HEK293 (cell line): ENCODE measurements at regions not wholly inside any gene's neighbourhood (a gene's known extent, or its start where the extent isn't known, plus 50 kb on each side); places are given as distances from the start of the nearest gene placed in this dataset.

Experiments
- CTCF ChIA-PET: fragments of 350-600 bp; formaldehyde crosslinking; extraction: SDS; loops from one replicate; lab custom pipeline; 2021; ENCODE audit warnings: antibody characterized with exemption; lab: Yijun Ruan, JAX
- POLR2A ChIA-PET: fragments of 300-600 bp; formaldehyde crosslinking; extraction: SDS; loops from one replicate; lab custom pipeline; 2020; ENCODE audit warnings: antibody characterized with exemption, inconsistent platforms; lab: Yijun Ruan, JAX
- H3K27ac ChIP-seq: fragments of 200-500 bp; sonication (Bioruptor generic); 2 replicates; pipeline ENCODE4 v1.5.1; 2014; ENCODE audit warnings: low read depth, low read length, control low read depth, inconsistent platforms; ENCODE audit errors: extremely low read depth
- H3K36me3 ChIP-seq, 2 experiments: fragments of 200-500 bp in 1 of 2; sonication (Bioruptor generic) in 1 of 2; 1 replicate in 1 of 2; 2 replicates in 1 of 2; pipeline ENCODE4 v1.5.1; 2014 to 2017; ENCODE audit warnings: inconsistent platforms in 2 of 2, low read length in 2 of 2; ENCODE audit not compliant: control insufficient read depth in 2 of 2, insufficient read depth in 1 of 2
- H3K4me1 ChIP-seq: fragments of 200-500 bp; sonication (Bioruptor generic); 2 replicates; pipeline ENCODE4 v1.5.1; 2014; ENCODE audit warnings: mild to moderate bottlenecking, low read length, inconsistent platforms; ENCODE audit not compliant: control insufficient read depth, insufficient read depth
- H3K4me3 ChIP-seq: 2 replicates; pipeline ENCODE4 v1.5.1; 2011; ENCODE audit warnings: low read depth, mild to moderate bottlenecking, control low read depth, low read length, moderate library complexity
- H3K9me3 ChIP-seq: fragments of 200-500 bp; sonication (Bioruptor generic); 2 replicates; pipeline ENCODE4 v1.5.1; 2014; ENCODE audit warnings: low read depth, low read length, inconsistent platforms; ENCODE audit not compliant: control insufficient read depth, insufficient read depth
- FEZF1 ChIP-seq: fragments of 450-650 bp; formaldehyde crosslinking; IDR thresholded peaks from 2 replicates; pipeline ENCODE4 v1.5.1; 2016; ENCODE audit warnings: missing biosample characterization, missing genetic modification characterization
- KLF8 ChIP-seq: fragments of 450-650 bp; formaldehyde crosslinking; IDR thresholded peaks from 2 replicates; pipeline ENCODE4 v1.5.1; 2016; ENCODE audit warnings: missing biosample characterization, missing genetic modification characterization
- SETDB1 ChIP-seq: IDR thresholded peaks from one replicate; pipeline ENCODE4 v1.6.1; 2017; ENCODE audit warnings: mild to moderate bottlenecking, low read length, moderate library complexity, mixed read lengths; ENCODE audit not compliant: insufficient read length
- TCF7L2 ChIP-seq: IDR thresholded peaks from 2 replicates; pipeline ENCODE4 v1.6.1; 2011; ENCODE audit warnings: low read depth, mild to moderate bottlenecking, inconsistent platforms, low read length, moderate library complexity, borderline replicate concordance
- YY2 ChIP-seq: fragments of 450-650 bp; formaldehyde crosslinking; IDR thresholded peaks from 2 replicates; pipeline ENCODE4 v1.5.1; 2016; ENCODE audit warnings: missing biosample characterization, missing genetic modification characterization
- ZBTB17 ChIP-seq: fragments of 450-650 bp; formaldehyde crosslinking; IDR thresholded peaks from 2 replicates; pipeline ENCODE4 v1.5.1; 2016; ENCODE audit warnings: missing biosample characterization, missing genetic modification characterization
- ZEB2 ChIP-seq: fragments of 450-650 bp; formaldehyde crosslinking; IDR thresholded peaks from 2 replicates; pipeline ENCODE4 v1.5.1; 2016; ENCODE audit warnings: missing biosample characterization, missing genetic modification characterization
- ZNF174 ChIP-seq: fragments of 450-650 bp; formaldehyde crosslinking; IDR thresholded peaks from 2 replicates; pipeline ENCODE4 v1.5.0; 2017; ENCODE audit warnings: missing biosample characterization, mild to moderate bottlenecking, missing genetic modification characterization
- ZNF2 ChIP-seq: fragments of 450-650 bp; formaldehyde crosslinking; IDR thresholded peaks from 2 replicates; pipeline ENCODE4 v1.5.1; 2016; ENCODE audit warnings: missing biosample characterization, missing genetic modification characterization
- ZNF302 ChIP-seq: fragments of 450-650 bp; formaldehyde crosslinking; IDR thresholded peaks from 2 replicates; pipeline ENCODE4 v1.5.1; 2016; ENCODE audit warnings: missing biosample characterization, missing genetic modification characterization, low read depth
- ZNF311 ChIP-seq: fragments of 450-650 bp; formaldehyde crosslinking; IDR thresholded peaks from 2 replicates; pipeline ENCODE4 v1.5.1; 2017; ENCODE audit warnings: missing biosample characterization, missing genetic modification characterization, borderline replicate concordance
- ZNF416 ChIP-seq: fragments of 450-650 bp; formaldehyde crosslinking; IDR thresholded peaks from 2 replicates; pipeline ENCODE4 v1.5.1; 2016; ENCODE audit warnings: missing biosample characterization, missing genetic modification characterization
- ZNF423 ChIP-seq: fragments of 450-650 bp; formaldehyde crosslinking; IDR thresholded peaks from 2 replicates; pipeline ENCODE4 v1.5.1; 2016; ENCODE audit warnings: missing biosample characterization, missing genetic modification characterization
- ZNF555 ChIP-seq: fragments of 450-650 bp; formaldehyde crosslinking; conservative IDR thresholded peaks from 2 replicates; pipeline ENCODE4 v1.5.1; 2017; ENCODE audit warnings: missing biosample characterization, mild to moderate bottlenecking, missing genetic modification characterization, inconsistent platforms
- ZNF561 ChIP-seq: fragments of 450-650 bp; IDR thresholded peaks from 2 replicates; pipeline ENCODE4 v1.5.1; 2018; ENCODE audit warnings: missing biosample characterization, missing genetic modification characterization, borderline replicate concordance
- ZNF580 ChIP-seq: fragments of 450-650 bp; formaldehyde crosslinking; IDR thresholded peaks from 2 replicates; pipeline ENCODE4 v1.5.1; 2016; ENCODE audit warnings: missing biosample characterization, missing genetic modification characterization
- ZNF624 ChIP-seq: fragments of 450-650 bp; formaldehyde crosslinking; IDR thresholded peaks from 2 replicates; pipeline ENCODE4 v1.5.1; 2017; ENCODE audit warnings: missing biosample characterization, missing genetic modification characterization
- ZNF704 ChIP-seq: fragments of 450-650 bp; formaldehyde crosslinking; IDR thresholded peaks from 2 replicates; pipeline ENCODE4 v1.5.1; 2016; ENCODE audit warnings: missing biosample characterization, missing genetic modification characterization
- ZNF792 ChIP-seq: fragments of 450-650 bp; formaldehyde crosslinking; IDR thresholded peaks from 2 replicates; pipeline ENCODE4 v1.5.1; 2016; ENCODE audit warnings: missing biosample characterization, missing genetic modification characterization
- TF ChIP-seq, protein P1 (sequence below): fragments of 450-650 bp; formaldehyde crosslinking; IDR thresholded peaks from 2 replicates; pipeline ENCODE4 v1.5.1; 2016; ENCODE audit warnings: missing biosample characterization, missing genetic modification characterization
- TF ChIP-seq, protein P2 (sequence below): fragments of 450-650 bp; formaldehyde crosslinking; IDR thresholded peaks from 2 replicates; pipeline ENCODE4 v1.5.0; 2017; ENCODE audit warnings: missing biosample characterization, missing genetic modification characterization, borderline replicate concordance
- TF ChIP-seq, protein P3 (sequence below): fragments of 450-650 bp; formaldehyde crosslinking; IDR thresholded peaks from 2 replicates; pipeline ENCODE4 v1.5.1; 2016; ENCODE audit warnings: missing biosample characterization, missing genetic modification characterization
- TF ChIP-seq, protein P4 (sequence below): fragments of 450-650 bp; formaldehyde crosslinking; IDR thresholded peaks from 2 replicates; pipeline ENCODE4 v1.5.1; 2016; ENCODE audit warnings: missing biosample characterization, missing genetic modification characterization

DNA sequence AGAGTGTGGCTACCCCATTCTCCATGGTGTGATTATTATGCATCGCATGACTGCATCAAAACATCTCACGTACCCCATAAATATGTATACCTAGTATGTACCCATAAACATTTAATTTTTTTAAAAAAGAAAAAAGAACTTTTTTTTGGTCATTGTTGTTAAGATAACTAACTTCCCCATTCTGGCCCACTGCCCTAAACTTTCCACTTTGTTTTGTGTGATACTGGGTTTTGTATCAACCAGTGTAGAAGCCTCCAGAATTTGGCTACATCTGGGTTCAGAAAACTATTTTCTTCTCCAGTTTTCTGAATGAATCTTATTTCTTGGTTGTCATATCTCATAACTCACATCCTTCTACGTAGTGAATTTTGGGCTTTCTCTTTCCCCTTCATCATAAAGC is 62.3 kb upstream of the NABP1 start (continued):
- TF ChIP-seq ZNF423 (tag by site-specific recombination) = no peak
- no peak for TF ChIP-seq ZEB2
- no peak for TF ChIP-seq ZNF704 (tag by site-specific recombination)

- TF ChIP-seq, protein P1, sequence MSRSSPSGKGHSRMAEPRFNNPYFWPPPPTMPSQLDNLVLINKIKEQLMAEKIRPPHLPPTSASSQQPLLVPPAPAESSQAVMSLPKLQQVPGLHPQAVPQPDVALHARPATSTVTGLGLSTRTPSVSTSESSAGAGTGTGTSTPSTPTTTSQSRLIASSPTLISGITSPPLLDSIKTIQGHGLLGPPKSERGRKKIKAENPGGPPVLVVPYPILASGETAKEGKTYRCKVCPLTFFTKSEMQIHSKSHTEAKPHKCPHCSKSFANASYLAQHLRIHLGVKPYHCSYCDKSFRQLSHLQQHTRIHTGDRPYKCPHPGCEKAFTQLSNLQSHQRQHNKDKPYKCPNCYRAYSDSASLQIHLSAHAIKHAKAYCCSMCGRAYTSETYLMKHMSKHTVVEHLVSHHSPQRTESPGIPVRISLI (tag by site-specific recombination) = no peak
- no peak for TF ChIP-seq ZNF792
- no peak for TF ChIP-seq KLF8 (tag by site-specific recombination)
- no peak for TF ChIP-seq ZNF555 (tag by site-specific recombination)
- Histone ChIP-seq H3K27ac (no peak overlapping the region), H3K36me3 (no peaks in the 10 kb centered on the region), H3K4me1 (no peaks in the 10 kb centered on the region), H3K4me3 (no peak overlapping the region), H3K9me3 (no peaks in the 10 kb centered on the region)
- POLR2A ChIA-PET = no interaction called here
- CTCF ChIA-PET = no interaction called here
These were observed 60.4 kb upstream of the NABP1 start for GRCh38 chr2:191617575-191617974.

- no peaks in the 10 kb centered on the region for H3K4me1 ChIP-seq
- POLR2A ChIA-PET = interaction anchor here (1.4 kb wide), 1 partner anchor 60 kb away, joined by 5 read pairs; the partner anchor contains the start of gene NABP1
These were observed 59.7 kb upstream of the NABP1 start for GRCh38 chr2:191618046-191618780.

DNA sequence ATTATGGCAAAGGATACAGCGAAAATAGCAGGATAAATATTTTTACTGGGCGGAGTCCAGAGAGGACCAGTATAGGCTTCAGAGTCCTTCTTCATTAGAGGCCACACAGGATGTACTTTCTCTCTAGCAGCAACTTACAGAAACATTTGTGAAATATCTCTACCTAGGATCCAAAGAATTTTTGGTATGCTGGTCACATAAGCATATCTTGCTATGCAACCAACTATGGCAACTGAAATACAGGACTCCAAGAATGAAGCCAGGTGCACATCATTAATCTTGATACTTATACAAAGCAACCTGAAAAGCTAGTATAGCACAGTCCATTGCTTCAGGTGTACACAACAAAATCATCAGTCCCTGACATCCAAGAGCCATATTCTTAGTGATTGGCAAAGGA is 59.1 kb upstream of the NABP1 start:
- Histone ChIP-seq H3K4me3 (no peak overlapping the region), H3K36me3 (no peaks in the 10 kb centered on the region), H3K9me3 (no peaks in the 10 kb centered on the region), H3K27ac (no peak overlapping the region), H3K4me1 (no peaks in the 10 kb centered on the region)
- CTCF ChIA-PET = interaction anchor here (0.6 kb wide), 1 partner anchor 1372 kb away, joined by 3 read pairs; no protein-coding TSS in a partner anchor
- POLR2A ChIA-PET = interaction anchor here (1.4 kb wide), 1 partner anchor 59 kb away, joined by 5 read pairs; the partner anchor contains the start of gene NABP1
- TF ChIP-seq, protein P2, sequence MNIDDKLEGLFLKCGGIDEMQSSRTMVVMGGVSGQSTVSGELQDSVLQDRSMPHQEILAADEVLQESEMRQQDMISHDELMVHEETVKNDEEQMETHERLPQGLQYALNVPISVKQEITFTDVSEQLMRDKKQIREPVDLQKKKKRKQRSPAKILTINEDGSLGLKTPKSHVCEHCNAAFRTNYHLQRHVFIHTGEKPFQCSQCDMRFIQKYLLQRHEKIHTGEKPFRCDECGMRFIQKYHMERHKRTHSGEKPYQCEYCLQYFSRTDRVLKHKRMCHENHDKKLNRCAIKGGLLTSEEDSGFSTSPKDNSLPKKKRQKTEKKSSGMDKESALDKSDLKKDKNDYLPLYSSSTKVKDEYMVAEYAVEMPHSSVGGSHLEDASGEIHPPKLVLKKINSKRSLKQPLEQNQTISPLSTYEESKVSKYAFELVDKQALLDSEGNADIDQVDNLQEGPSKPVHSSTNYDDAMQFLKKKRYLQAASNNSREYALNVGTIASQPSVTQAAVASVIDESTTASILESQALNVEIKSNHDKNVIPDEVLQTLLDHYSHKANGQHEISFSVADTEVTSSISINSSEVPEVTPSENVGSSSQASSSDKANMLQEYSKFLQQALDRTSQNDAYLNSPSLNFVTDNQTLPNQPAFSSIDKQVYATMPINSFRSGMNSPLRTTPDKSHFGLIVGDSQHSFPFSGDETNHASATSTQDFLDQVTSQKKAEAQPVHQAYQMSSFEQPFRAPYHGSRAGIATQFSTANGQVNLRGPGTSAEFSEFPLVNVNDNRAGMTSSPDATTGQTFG (tag by site-specific recombination) = no peak
- TF ChIP-seq ZNF174 (no peak), FEZF1 (no peak), SETDB1 (no peak), ZNF311 (tag by site-specific recombination) (no peak), ZNF561 (tag by site-specific recombination) (no peak)
- TF ChIP-seq, protein P3, sequence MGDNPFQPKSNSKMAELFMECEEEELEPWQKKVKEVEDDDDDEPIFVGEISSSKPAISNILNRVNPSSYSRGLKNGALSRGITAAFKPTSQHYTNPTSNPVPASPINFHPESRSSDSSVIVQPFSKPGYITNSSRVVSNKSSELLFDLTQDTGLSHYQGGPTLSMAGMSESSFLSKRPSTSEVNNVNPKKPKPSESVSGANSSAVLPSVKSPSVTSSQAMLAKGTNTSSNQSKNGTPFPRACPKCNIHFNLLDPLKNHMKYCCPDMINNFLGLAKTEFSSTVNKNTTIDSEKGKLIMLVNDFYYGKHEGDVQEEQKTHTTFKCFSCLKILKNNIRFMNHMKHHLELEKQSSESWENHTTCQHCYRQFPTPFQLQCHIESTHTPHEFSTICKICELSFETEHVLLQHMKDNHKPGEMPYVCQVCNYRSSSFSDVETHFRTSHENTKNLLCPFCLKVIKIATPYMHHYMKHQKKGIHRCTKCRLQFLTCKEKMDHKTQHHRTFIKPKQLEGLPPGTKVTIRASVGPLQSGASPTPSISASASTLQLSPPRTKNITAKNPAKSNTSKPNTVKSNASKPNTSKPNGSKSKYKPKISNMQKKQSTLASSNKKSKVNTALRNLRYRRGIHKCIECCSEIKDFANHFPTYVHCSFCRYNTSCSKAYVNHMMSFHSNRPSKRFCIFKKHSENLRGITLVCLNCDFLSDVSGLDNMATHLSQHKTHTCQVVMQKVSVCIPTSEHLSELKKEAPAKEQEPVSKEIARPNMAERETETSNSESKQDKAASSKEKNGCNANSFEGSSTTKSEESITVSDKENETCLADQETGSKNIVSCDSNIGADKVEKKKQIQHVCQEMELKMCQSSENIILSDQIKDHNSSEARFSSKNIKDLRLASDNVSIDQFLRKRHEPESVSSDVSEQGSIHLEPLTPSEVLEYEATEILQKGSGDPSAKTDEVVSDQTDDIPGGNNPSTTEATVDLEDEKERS (tag by site-specific recombination) = no peak

More at GRCh38 chr2:191618046-191618780, 59.7 kb upstream of the NABP1 start:
- Histone ChIP-seq H3K4me3 (no peak overlapping the region), H3K27ac (no peak overlapping the region), H3K36me3 (no peaks in the 10 kb centered on the region), H3K9me3 (no peaks in the 10 kb centered on the region)
- CTCF ChIA-PET = interaction anchor here (0.6 kb wide), 1 partner anchor 1373 kb away, joined by 3 read pairs; no protein-coding TSS in a partner anchor
- TF ChIP-seq, protein P4, sequence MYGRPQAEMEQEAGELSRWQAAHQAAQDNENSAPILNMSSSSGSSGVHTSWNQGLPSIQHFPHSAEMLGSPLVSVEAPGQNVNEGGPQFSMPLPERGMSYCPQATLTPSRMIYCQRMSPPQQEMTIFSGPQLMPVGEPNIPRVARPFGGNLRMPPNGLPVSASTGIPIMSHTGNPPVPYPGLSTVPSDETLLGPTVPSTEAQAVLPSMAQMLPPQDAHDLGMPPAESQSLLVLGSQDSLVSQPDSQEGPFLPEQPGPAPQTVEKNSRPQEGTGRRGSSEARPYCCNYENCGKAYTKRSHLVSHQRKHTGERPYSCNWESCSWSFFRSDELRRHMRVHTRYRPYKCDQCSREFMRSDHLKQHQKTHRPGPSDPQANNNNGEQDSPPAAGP (tag by site-specific recombination) = no peak
- TF ChIP-seq ZNF624 (no peak), ZNF416 (no peak), ZNF302 (no peak), TCF7L2 (no peak), ZNF2 (tag by site-specific recombination) (no peak), YY2 (no peak), ZBTB17 (tag by site-specific recombination) (no peak), ZNF580 (tag by site-specific recombination) (no peak)
